K562 (cell line): ENCODE measurements at regions not wholly inside any gene's neighbourhood (a gene's known extent, or its start where the extent isn't known, plus 50 kb on each side); places are given as distances from the start of the nearest gene placed in this dataset.

Source experiments
- ATAC-seq: fragments of 200-7000 bp; cut with Tn5 transposase; 3 replicates; pipeline ENCODE4 v1.9.1; 2020; ENCODE audit warnings: moderate library complexity
- BruUV-seq: library from RNA; stranded (reverse); fragments of 400-500 nt; replicated peaks from 2 replicates; lab custom pipeline; 2021; lab: Mats Ljungman, UMichigan
- CTCF ChIA-PET: fragments of 300-600 bp; formaldehyde crosslinking; extraction: SDS; loops from one replicate; lab custom pipeline; 2021; ENCODE audit warnings: low intra/inter-chr PET ratio; lab: Yijun Ruan, JAX
- POLR2A ChIA-PET: fragments of 300-600, 350-650 bp; sonication (Branson Sonifier 250); formaldehyde crosslinking; extraction: SDS; loops from one replicate; lab custom pipeline; 2021; ENCODE audit warnings: antibody characterized with exemption, inconsistent platforms; lab: Yijun Ruan, JAX
- DNase-seq, 4 experiments: peaks; one replicate each; pipeline versions ENCODE4 v3.0.0 to v3.0.0-alpha.2; 2011 to 2018; ENCODE audit warnings: low spot score in 3 of 4, mixed read lengths in 3 of 4; ENCODE audit errors: extremely low read depth in 1 of 4
- FAIRE-seq: peaks from 2 replicates; lab custom pipeline; 2011; peaks lifted over from hg19 to GRCh38; lab: Jason Lieb, UNC
- H2AFZ ChIP-seq: 2 replicates; pipeline ENCODE4 v1.6.0; 2011; ENCODE audit warnings: low read depth, low read length, control low read depth, inconsistent platforms
- H3K27ac ChIP-seq: fragments of 200-600 bp; 3 replicates; pipeline ENCODE4 v1.8.0; 2011; ENCODE audit warnings: low read depth, mild to moderate bottlenecking, control low read depth, inconsistent platforms, low read length, moderate library complexity, mixed read lengths; ENCODE audit errors: extremely low read depth
- H3K27me3 ChIP-seq, 2 experiments: fragments of 300-600 bp in 1 of 2; 2 replicates in 1 of 2; 3 replicates in 1 of 2; pipeline versions ENCODE4 v1.6.0 to v1.8.0; 2011; ENCODE audit warnings: inconsistent platforms in 2 of 2, low read length in 2 of 2, mild to moderate bottlenecking in 1 of 2, mixed read lengths in 1 of 2, moderate library complexity in 1 of 2; ENCODE audit not compliant: control insufficient read depth in 2 of 2, insufficient read depth in 2 of 2
- H3K36me3 ChIP-seq: fragments of 300-600 bp; 3 replicates; pipeline ENCODE4 v1.8.0; 2011; ENCODE audit warnings: mild to moderate bottlenecking, low read length, inconsistent platforms; ENCODE audit not compliant: control insufficient read depth, insufficient read depth
- H3K4me1 ChIP-seq, 2 experiments: fragments of 200-600 bp in 1 of 2; replicated peaks in 1 of 2; 2 replicates in 1 of 2; 3 replicates in 1 of 2; pipeline versions ENCODE4 v1.5.1 to v1.8.0; 2011; ENCODE audit warnings: inconsistent platforms in 2 of 2, low read length in 2 of 2, mild to moderate bottlenecking in 1 of 2, mixed read lengths in 1 of 2, moderate library complexity in 1 of 2; ENCODE audit not compliant: control insufficient read depth in 2 of 2, insufficient read depth in 2 of 2
- H3K4me2 ChIP-seq: 2 replicates; pipeline ENCODE4 v1.6.1; 2011; ENCODE audit warnings: low read length, control low read depth, inconsistent platforms, mixed read lengths; ENCODE audit not compliant: insufficient read depth
- H3K4me3 ChIP-seq: fragments of 200-600 bp; sonication (generic), shearing (Covaris generic); 2 replicates; pipeline ENCODE4 v1.5.1; 2016; ENCODE audit warnings: control low read depth, inconsistent platforms
- H3K79me2 ChIP-seq: fragments of 200-600 bp; 3 replicates; pipeline ENCODE4 v1.8.0; 2011; ENCODE audit warnings: low read length, inconsistent platforms; ENCODE audit not compliant: control insufficient read depth, insufficient read depth
- H3K9ac ChIP-seq, 2 experiments: 2 replicates each; pipeline versions ENCODE4 v1.6.0 to v1.6.1; 2011; ENCODE audit warnings: low read depth in 2 of 2, low read length in 2 of 2, control low read depth in 1 of 2, inconsistent platforms in 1 of 2, mild to moderate bottlenecking in 1 of 2, mixed read lengths in 1 of 2; ENCODE audit not compliant: insufficient read depth in 1 of 2
- H3K9me1 ChIP-seq: one replicate; pipeline ENCODE4 v1.6.0; 2011; ENCODE audit warnings: inconsistent platforms, mild to moderate bottlenecking, low read length, moderate library complexity; ENCODE audit not compliant: control insufficient read depth, insufficient read depth
- H3K9me3 ChIP-seq: replicated peaks from 2 replicates; pipeline ENCODE4 v1.5.1; 2011; ENCODE audit warnings: low read depth, low read length, inconsistent platforms; ENCODE audit not compliant: control insufficient read depth, insufficient read depth
- H4K20me1 ChIP-seq: replicated peaks from 2 replicates; pipeline ENCODE4 v1.6.1; 2011; ENCODE audit warnings: low read length, inconsistent platforms, mixed read lengths; ENCODE audit not compliant: control insufficient read depth, insufficient read depth
- FOXP1 ChIP-seq: sonication (generic); formaldehyde crosslinking; IDR thresholded peaks from 2 replicates; pipeline ENCODE4 v1.8.0; 2022; ENCODE audit warnings: mild to moderate bottlenecking, missing genetic modification reagents
- GTF2E2 ChIP-seq: fragments of 200-800 bp; sonication (Bioruptor generic); IDR thresholded peaks from 2 replicates; pipeline ENCODE4 v1.6.1; 2016; ENCODE audit warnings: missing genetic modification characterization, missing compliant biosample characterization
- HEY1 ChIP-seq: fragments of 250-450 bp; sonication (Bioruptor Pico); IDR thresholded peaks from 2 replicates; pipeline ENCODE4 v1.5.0; 2020; ENCODE audit warnings: mild to moderate bottlenecking, moderate library complexity, borderline replicate concordance
- LEF1 ChIP-seq: fragments of 450-650 bp; IDR thresholded peaks from 2 replicates; pipeline ENCODE4 v1.6.1; 2016; ENCODE audit warnings: mild to moderate bottlenecking
- MEF2D ChIP-seq: conservative IDR thresholded peaks from 2 replicates; pipeline ENCODE4 v1.6.1; 2016; ENCODE audit warnings: low read depth, missing genetic modification characterization, missing compliant biosample characterization
- RBM14 ChIP-seq: fragments of 200-400 bp; formaldehyde crosslinking; IDR thresholded peaks from 2 replicates; pipeline ENCODE4 v1.6.1; 2018; ENCODE audit warnings: low read depth, mild to moderate bottlenecking, low read length, moderate library complexity, borderline replicate concordance; ENCODE audit not compliant: insufficient read depth
- SOX6 ChIP-seq: fragments of 450-650 bp; IDR thresholded peaks from 2 replicates; pipeline ENCODE4 v1.6.1; 2014; ENCODE audit warnings: mild to moderate bottlenecking
- ZNF146 ChIP-seq: IDR thresholded peaks from one replicate; pipeline ENCODE4 v1.6.1; 2018; ENCODE audit warnings: missing compliant biosample characterization; ENCODE audit not compliant: unreplicated experiment
- ZNF584 ChIP-seq: fragments of 200-800 bp; sonication (Bioruptor generic); IDR thresholded peaks from 2 replicates; pipeline ENCODE4 v1.6.1; 2016; ENCODE audit warnings: low read depth, mild to moderate bottlenecking, missing genetic modification characterization, missing compliant biosample characterization
- ZNF740 ChIP-seq, 3 experiments: fragments of 200-800 bp in 1 of 3; sonication (Bioruptor generic) in 1 of 3; sonication (generic) in 1 of 3; formaldehyde crosslinking in 1 of 3; IDR thresholded peaks; 2 replicates each; pipeline versions ENCODE4 v1.6.1 to v1.8.0; 2016 to 2022; ENCODE audit warnings: mild to moderate bottlenecking in 2 of 3, missing compliant biosample characterization in 2 of 3, missing genetic modification characterization in 2 of 3, missing genetic modification reagents in 1 of 3
- WGBS: fragments of 100-300 bp; shearing (Covaris generic); methylation state at CpG from one replicate; pipeline ENCODE4 v1.1.6; 2016; ENCODE audit warnings: low coverage, mixed read lengths; ENCODE audit not compliant: insufficient coverage; ENCODE audit errors: missing lambda C conversion rate; 5-methylcytosine and 5-hydroxymethylcytosine counted together
- in situ Hi-C: fragments of 300-500 bp; cut with MboI; formaldehyde crosslinking; loops from 4 replicates; pipeline ENCODE4 v1.15.0; 2018; ENCODE audit warnings: inconsistent platforms, mixed read lengths
- intact Hi-C: fragments of 100-400 bp; cut with micrococcal nuclease; formaldehyde crosslinking; loops from 2 replicates; pipeline ENCODE4 v1.14.2; 2022

GRCh38 chrX:144896323-144896722 lies 351.0 kb upstream of the SPANXN1 start:
- no peaks in the 10 kb centered on the region for H4K20me1 ChIP-seq
- no peak overlapping the region for H3K9ac ChIP-seq
- H3K79me2 ChIP-seq = no peaks in the 10 kb centered on the region
- in situ Hi-C loops = no loop called here
- ATAC-seq (no peak), FAIRE-seq (no peak), DNase-seq (peak in 1 of 4 experiments; percentile 4)
- no peak overlapping the region for H3K4me3 ChIP-seq
- no peaks in the 10 kb centered on the region for H3K36me3 ChIP-seq
- H2AFZ ChIP-seq = no peak overlapping the region
- ChIA-PET CTCF (no interaction called here), POLR2A (no interaction called here)
- intact Hi-C loops = no loop called here
- TF ChIP-seq FOXP1 (CRISPR knock-in tag) = no peak
- no peak for TF ChIP-seq SOX6
- TF ChIP-seq ZNF584 (CRISPR knock-in tag) = no peak
- no peak for TF ChIP-seq LEF1
- no peak for TF ChIP-seq HEY1
- no peak for TF ChIP-seq GTF2E2 (tag)
- no peak for TF ChIP-seq RBM14
- H3K27ac ChIP-seq = no peak overlapping the region
- H3K4me2 ChIP-seq = no peak overlapping the region
- H3K4me1 ChIP-seq = no peaks in the 10 kb centered on the region
- no peaks in the 10 kb centered on the region for H3K9me3 ChIP-seq
- BruUV-seq = no TSS peak
- H3K9me1 ChIP-seq = no peaks in the 10 kb centered on the region
- no peaks in the 10 kb centered on the region for H3K27me3 ChIP-seq

- H3K4me3 ChIP-seq = no peak overlapping the region
- no peak for FAIRE-seq
- POLR2A ChIA-PET = no interaction called here
- H4K20me1 ChIP-seq = no peaks in the 10 kb centered on the region
- BruUV-seq = no TSS peak
- no peaks in the 10 kb centered on the region for H3K27me3 ChIP-seq
- H3K79me2 ChIP-seq = no peaks in the 10 kb centered on the region
- no peaks in the 10 kb centered on the region for H3K36me3 ChIP-seq
- no peak overlapping the region for H3K4me2 ChIP-seq
- in situ Hi-C loops = no loop called here
- TF ChIP-seq ZNF146 = no peak
- TF ChIP-seq MEF2D (tag) = no peak
- no peak for TF ChIP-seq ZNF740 (CRISPR knock-in tag; IDR thresholded peaks at IDR 0.05)
- TF ChIP-seq ZNF740 (tag; IDR thresholded peaks at IDR 0.05) = no peak
- no peak overlapping the region for H2AFZ ChIP-seq
- H3K9me1 ChIP-seq = no peaks in the 10 kb centered on the region
- H3K27ac ChIP-seq = no peak overlapping the region
- no peaks in the 10 kb centered on the region for H3K9me3 ChIP-seq
- no peak overlapping the region for H3K9ac ChIP-seq
- no peak for DNase-seq
- no peak for ATAC-seq
- intact Hi-C loops = no loop called here
- CTCF ChIA-PET = no interaction called here
- H3K4me1 ChIP-seq = no peaks in the 10 kb centered on the region
- 0% methylated on average over 2 of the region's 3 CpGs for WGBS
Observed at GRCh38 chrX:144901521-144901920, 345.8 kb upstream of the SPANXN1 start.
